ENCODE measurements at regions not wholly inside any gene's neighbourhood (a gene's known extent, or its start where the extent isn't known, plus 50 kb on each side); places are given as distances from the start of the nearest gene placed in this dataset.

DNA sequence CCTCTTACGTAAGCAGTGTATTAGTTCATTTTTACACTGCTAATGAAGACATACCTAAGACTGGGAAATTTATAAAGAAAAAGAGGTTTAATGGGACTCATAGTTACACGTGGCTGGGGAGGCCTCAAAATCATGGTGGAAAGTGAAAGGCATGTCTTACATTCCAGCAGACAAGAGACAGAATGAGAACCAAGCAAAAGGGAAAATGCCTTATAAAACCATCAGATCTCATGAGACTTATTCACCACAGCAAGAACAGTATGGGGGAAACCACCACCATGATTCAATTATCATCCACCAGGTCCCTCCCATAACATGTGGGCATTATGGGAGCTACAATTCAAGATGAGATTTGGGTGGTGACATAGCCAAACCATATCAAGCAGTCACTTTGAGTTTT is 126.3 kb upstream of the CXCL12 start:
- TF ChIP-seq ZNF274 (IDR thresholded peaks at IDR 0.05; ENCODE audit: low read depth, low read length) (no peak), YY1 (IDR thresholded peaks at IDR 0.05; ENCODE audit: insufficient read depth, insufficient read length) (no peak), SUZ12 (IDR thresholded peaks at IDR 0.05; ENCODE audit: extremely low read depth, insufficient read depth, insufficient read length) (no peak)
